H9 (cell line): ENCODE measurements at regions not wholly inside any gene's neighbourhood (a gene's known extent, or its start where the extent isn't known, plus 50 kb on each side); places are given as distances from the start of the nearest gene placed in this dataset.

ENCODE experiments used
- DNase-seq: peaks from one replicate; pipeline ENCODE4 v3.0.0-alpha.2; 2017
- H2AFZ ChIP-seq: one replicate; pipeline ENCODE4 v1.6.1; 2013; ENCODE audit warnings: mild to moderate bottlenecking, low read length, control low read depth, moderate library complexity
- H2AK5ac ChIP-seq: 2 replicates; pipeline ENCODE4 v1.6.1; 2013; ENCODE audit warnings: low read length, control low read depth, mixed read lengths; ENCODE audit not compliant: insufficient read length
- H2BK120ac ChIP-seq: one replicate; pipeline ENCODE4 v1.6.1; 2013; ENCODE audit warnings: low read depth, mild to moderate bottlenecking, low read length, control low read depth, inconsistent platforms; ENCODE audit not compliant: poor library complexity, severe bottlenecking
- H2BK12ac ChIP-seq: 2 replicates; pipeline ENCODE4 v1.6.1; 2013; ENCODE audit warnings: low read length, control low read depth, mixed read lengths, low read depth; ENCODE audit not compliant: insufficient read length
- H2BK15ac ChIP-seq: 2 replicates; pipeline ENCODE4 v1.6.1; 2013; ENCODE audit warnings: low read depth, low read length, control low read depth
- H2BK20ac ChIP-seq: one replicate; pipeline ENCODE4 v1.6.1; 2013; ENCODE audit warnings: low read depth, mild to moderate bottlenecking, low read length, control low read depth, inconsistent platforms; ENCODE audit not compliant: poor library complexity, severe bottlenecking
- H2BK5ac ChIP-seq: 2 replicates; pipeline ENCODE4 v1.6.1; 2013; ENCODE audit warnings: low read length, control low read depth, mixed read lengths; ENCODE audit not compliant: insufficient read length
- H3K14ac ChIP-seq: 2 replicates; pipeline ENCODE4 v1.6.1; 2013; ENCODE audit warnings: low read length, control low read depth; ENCODE audit not compliant: insufficient read depth
- H3K18ac ChIP-seq: 2 replicates; pipeline ENCODE4 v1.6.1; 2013; ENCODE audit warnings: low read depth, mild to moderate bottlenecking, mixed read lengths, low read length, control low read depth; ENCODE audit not compliant: insufficient read length
- H3K23ac ChIP-seq: 2 replicates; pipeline ENCODE4 v1.6.1; 2013; ENCODE audit warnings: low read length, control low read depth, mixed read lengths, low read depth; ENCODE audit not compliant: insufficient read length
- H3K23me2 ChIP-seq: 2 replicates; pipeline ENCODE4 v1.6.1; 2013; ENCODE audit warnings: low read depth, mild to moderate bottlenecking, mixed read lengths, low read length, control low read depth; ENCODE audit not compliant: insufficient read length, poor library complexity, severe bottlenecking
- H3K27ac ChIP-seq: 2 replicates; pipeline ENCODE4 v1.5.1; 2013; ENCODE audit warnings: low read length, control low read depth, mixed read lengths, low read depth; ENCODE audit not compliant: insufficient read length
- H3K27me3 ChIP-seq: 2 replicates; pipeline ENCODE4 v1.6.1; 2013; ENCODE audit warnings: low read length, control low read depth, inconsistent platforms; ENCODE audit not compliant: insufficient read depth
- H3K4ac ChIP-seq: 2 replicates; pipeline ENCODE4 v1.6.1; 2013; ENCODE audit warnings: low read depth, mild to moderate bottlenecking, control low read depth, inconsistent platforms, low read length, moderate library complexity
- H3K4me1 ChIP-seq: 2 replicates; pipeline ENCODE4 v1.6.1; 2013; ENCODE audit warnings: low read length, control low read depth, inconsistent platforms; ENCODE audit not compliant: insufficient read depth
- H3K4me2 ChIP-seq: 2 replicates; pipeline ENCODE4 v1.6.1; 2013; ENCODE audit warnings: low read length, control low read depth, mixed read lengths; ENCODE audit not compliant: insufficient read length, insufficient read depth
- H3K56ac ChIP-seq: 2 replicates; pipeline ENCODE4 v1.6.1; 2013; ENCODE audit warnings: low read depth, mild to moderate bottlenecking, mixed read lengths, low read length, control low read depth; ENCODE audit not compliant: insufficient read length
- H3K79me1 ChIP-seq: 2 replicates; pipeline ENCODE4 v1.6.1; 2013; ENCODE audit warnings: low read depth, mild to moderate bottlenecking, moderate library complexity, low read length, control low read depth, inconsistent platforms; ENCODE audit not compliant: insufficient read depth, poor library complexity, severe bottlenecking
- H3K79me2 ChIP-seq: 2 replicates; pipeline ENCODE4 v1.6.1; 2013; ENCODE audit warnings: low read length, control low read depth, inconsistent platforms; ENCODE audit not compliant: insufficient read depth
- H3K9ac ChIP-seq: 2 replicates; pipeline ENCODE4 v1.6.1; 2013; ENCODE audit warnings: low read length, control low read depth, mixed read lengths; ENCODE audit not compliant: insufficient read length; ENCODE audit errors: extremely low read depth
- H3K9me3 ChIP-seq: one replicate; pipeline ENCODE4 v1.6.1; 2013; ENCODE audit warnings: low read depth, low read length, inconsistent platforms; ENCODE audit not compliant: control insufficient read depth
- H3T11ph ChIP-seq: one replicate; pipeline ENCODE4 v1.6.1; 2013; ENCODE audit warnings: mild to moderate bottlenecking, low read length, control low read depth, inconsistent platforms
- H4K20me1 ChIP-seq: one replicate; pipeline ENCODE4 v1.6.1; 2013; ENCODE audit not compliant: control insufficient read depth, insufficient read length, insufficient read depth
- H4K5ac ChIP-seq: 2 replicates; pipeline ENCODE4 v1.6.1; 2013; ENCODE audit warnings: low read depth, mild to moderate bottlenecking, mixed read lengths, low read length, control low read depth; ENCODE audit not compliant: insufficient read length
- H4K8ac ChIP-seq: replicated peaks from 2 replicates; pipeline ENCODE4 v1.6.1; 2013; ENCODE audit warnings: low read length, control low read depth, mixed read lengths, low read depth; ENCODE audit not compliant: insufficient read length
- H4K91ac ChIP-seq: 2 replicates; pipeline ENCODE4 v1.6.1; 2013; ENCODE audit warnings: low read depth, mild to moderate bottlenecking, moderate library complexity, mixed read lengths, low read length, control low read depth; ENCODE audit not compliant: insufficient read length
- H3K27ac Mint-ChIP-seq, 3 experiments: 2 replicates in 2 of 3; 3 replicates in 1 of 3; pipeline ENCODE4 v1.8.0; 2020 to 2021; ENCODE audit warnings: mixed read lengths in 3 of 3, mild to moderate bottlenecking in 1 of 3, moderate library complexity in 1 of 3
- H3K27me3 Mint-ChIP-seq: 2 replicates; pipeline ENCODE4 v1.8.0; 2021; ENCODE audit warnings: low read depth, mild to moderate bottlenecking, moderate library complexity, mixed read lengths
- H3K36me3 Mint-ChIP-seq, 3 experiments: 2 replicates in 2 of 3; 3 replicates in 1 of 3; pipeline ENCODE4 v1.8.0; 2020 to 2021; ENCODE audit warnings: low read depth in 3 of 3, mixed read lengths in 3 of 3; ENCODE audit not compliant: insufficient read depth in 1 of 3
- H3K4me1 Mint-ChIP-seq, 2 experiments: 2 replicates each; pipeline ENCODE4 v1.8.0; 2020; ENCODE audit warnings: mixed read lengths in 2 of 2
- H3K4me3 Mint-ChIP-seq, 2 experiments: 2 replicates in 1 of 2; 3 replicates in 1 of 2; pipeline ENCODE4 v1.8.0; 2020 to 2021; ENCODE audit warnings: mild to moderate bottlenecking in 2 of 2, mixed read lengths in 2 of 2, moderate library complexity in 1 of 2
- H3K9me3 Mint-ChIP-seq, 2 experiments: 2 replicates in 1 of 2; 3 replicates in 1 of 2; pipeline ENCODE4 v1.8.0; 2020; ENCODE audit warnings: mild to moderate bottlenecking in 2 of 2, mixed read lengths in 2 of 2, moderate library complexity in 1 of 2
- TF ChIP-seq, protein P1 (sequence below): fragments of 200-600 bp; sonication (generic); conservative IDR thresholded peaks from 3 replicates; pipeline ENCODE4 v1.8.0; 2021; ENCODE audit warnings: antibody characterized with exemption, mild to moderate bottlenecking

DNA sequence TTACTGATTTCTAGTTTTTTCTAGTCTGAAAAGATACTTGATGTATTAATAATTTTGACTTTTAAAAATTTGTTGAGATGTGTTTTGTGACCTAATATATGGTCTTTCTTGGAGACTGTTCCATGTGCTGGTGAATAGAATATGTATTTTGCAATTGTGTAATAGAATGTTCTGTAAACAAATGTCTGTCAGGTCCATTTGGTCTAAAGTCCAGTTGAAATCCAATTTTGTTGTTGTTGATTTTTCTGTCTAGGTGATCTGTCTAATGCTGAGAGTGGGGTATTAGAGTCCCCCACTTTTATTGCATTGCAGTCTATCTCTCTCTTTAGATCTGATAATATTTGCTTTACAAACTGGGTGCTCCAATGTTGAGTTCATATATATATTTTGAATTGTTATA lies 175.8 kb downstream of the RPAP3 start:
- H2BK5ac ChIP-seq: no peak overlapping the region
- no peak overlapping the region for H3K27ac Mint-ChIP-seq
- H3K9me3 Mint-ChIP-seq: peaks cover 5 to 35% of the 10 kb centered on the region in 2 experiments
- H2AK5ac ChIP-seq: no peak overlapping the region
- H3K4me1 ChIP-seq: no peaks in the 10 kb centered on the region
- H3K23me2 ChIP-seq: no peaks in the 10 kb centered on the region
- H3K9me3 ChIP-seq: no peaks in the 10 kb centered on the region
- H2BK12ac ChIP-seq: no peak overlapping the region
- H3K27me3 Mint-ChIP-seq: no peaks in the 10 kb centered on the region
- H2BK15ac ChIP-seq: no peak overlapping the region
- no peaks in the 10 kb centered on the region for H4K20me1 ChIP-seq
- no peak for DNase-seq
- no peak overlapping the region for H2BK20ac ChIP-seq
- H3T11ph ChIP-seq: no peak overlapping the region
- no peak overlapping the region for H2AFZ ChIP-seq
- no peak overlapping the region for H3K56ac ChIP-seq
- H3K4me2 ChIP-seq: no peak overlapping the region
- H4K8ac ChIP-seq: no peak overlapping the region
- no peak overlapping the region for H4K5ac ChIP-seq
- no peak overlapping the region for H3K4me3 Mint-ChIP-seq
- no peaks in the 10 kb centered on the region for H3K4me1 Mint-ChIP-seq
- no peak overlapping the region for H3K23ac ChIP-seq
- H3K79me2 ChIP-seq: no peaks in the 10 kb centered on the region
- no peak overlapping the region for H3K27ac ChIP-seq
- no peak overlapping the region for H2BK120ac ChIP-seq
- H3K9ac ChIP-seq: no peak overlapping the region
- peaks cover 0 to 1% (median 0%) of the 10 kb centered on the region in 3 experiments; a peak in 2 of 7 replicates for H3K36me3 Mint-ChIP-seq
- no peaks in the 10 kb centered on the region for H3K79me1 ChIP-seq
- H3K18ac ChIP-seq: no peak overlapping the region
- H3K4ac ChIP-seq: no peak overlapping the region
- H3K27me3 ChIP-seq: no peaks in the 10 kb centered on the region
- no peak overlapping the region for H4K91ac ChIP-seq
- TF ChIP-seq, protein P1, sequence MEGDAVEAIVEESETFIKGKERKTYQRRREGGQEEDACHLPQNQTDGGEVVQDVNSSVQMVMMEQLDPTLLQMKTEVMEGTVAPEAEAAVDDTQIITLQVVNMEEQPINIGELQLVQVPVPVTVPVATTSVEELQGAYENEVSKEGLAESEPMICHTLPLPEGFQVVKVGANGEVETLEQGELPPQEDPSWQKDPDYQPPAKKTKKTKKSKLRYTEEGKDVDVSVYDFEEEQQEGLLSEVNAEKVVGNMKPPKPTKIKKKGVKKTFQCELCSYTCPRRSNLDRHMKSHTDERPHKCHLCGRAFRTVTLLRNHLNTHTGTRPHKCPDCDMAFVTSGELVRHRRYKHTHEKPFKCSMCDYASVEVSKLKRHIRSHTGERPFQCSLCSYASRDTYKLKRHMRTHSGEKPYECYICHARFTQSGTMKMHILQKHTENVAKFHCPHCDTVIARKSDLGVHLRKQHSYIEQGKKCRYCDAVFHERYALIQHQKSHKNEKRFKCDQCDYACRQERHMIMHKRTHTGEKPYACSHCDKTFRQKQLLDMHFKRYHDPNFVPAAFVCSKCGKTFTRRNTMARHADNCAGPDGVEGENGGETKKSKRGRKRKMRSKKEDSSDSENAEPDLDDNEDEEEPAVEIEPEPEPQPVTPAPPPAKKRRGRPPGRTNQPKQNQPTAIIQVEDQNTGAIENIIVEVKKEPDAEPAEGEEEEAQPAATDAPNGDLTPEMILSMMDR: no peak
- no peak overlapping the region for H3K14ac ChIP-seq
